ENCODE measurements at regions not wholly inside any gene's neighbourhood (a gene's known extent, or its start where the extent isn't known, plus 50 kb on each side); places are given as distances from the start of the nearest gene placed in this dataset.

DNA sequence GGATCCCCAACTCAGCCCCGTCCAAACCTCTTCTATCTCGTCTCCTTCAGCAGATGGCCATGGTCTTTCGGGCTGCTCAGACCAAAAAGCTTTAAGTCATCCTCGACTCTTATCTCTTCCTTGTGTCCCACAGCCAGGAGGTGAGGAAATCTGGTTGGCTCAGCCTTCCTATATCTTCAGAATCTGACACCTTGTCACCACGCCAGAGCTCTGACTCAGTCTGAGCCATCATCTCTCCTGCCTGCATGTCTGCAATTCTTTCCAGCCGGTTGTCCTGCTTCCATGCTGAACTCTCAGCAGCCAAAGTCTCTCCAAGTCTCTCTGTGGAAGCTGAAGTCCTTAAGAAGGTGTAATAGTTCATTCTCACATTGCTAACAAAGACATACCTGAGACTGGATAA is 419.3 kb upstream of the ADAMTS16 start:
- TF ChIP-seq, protein P1, sequence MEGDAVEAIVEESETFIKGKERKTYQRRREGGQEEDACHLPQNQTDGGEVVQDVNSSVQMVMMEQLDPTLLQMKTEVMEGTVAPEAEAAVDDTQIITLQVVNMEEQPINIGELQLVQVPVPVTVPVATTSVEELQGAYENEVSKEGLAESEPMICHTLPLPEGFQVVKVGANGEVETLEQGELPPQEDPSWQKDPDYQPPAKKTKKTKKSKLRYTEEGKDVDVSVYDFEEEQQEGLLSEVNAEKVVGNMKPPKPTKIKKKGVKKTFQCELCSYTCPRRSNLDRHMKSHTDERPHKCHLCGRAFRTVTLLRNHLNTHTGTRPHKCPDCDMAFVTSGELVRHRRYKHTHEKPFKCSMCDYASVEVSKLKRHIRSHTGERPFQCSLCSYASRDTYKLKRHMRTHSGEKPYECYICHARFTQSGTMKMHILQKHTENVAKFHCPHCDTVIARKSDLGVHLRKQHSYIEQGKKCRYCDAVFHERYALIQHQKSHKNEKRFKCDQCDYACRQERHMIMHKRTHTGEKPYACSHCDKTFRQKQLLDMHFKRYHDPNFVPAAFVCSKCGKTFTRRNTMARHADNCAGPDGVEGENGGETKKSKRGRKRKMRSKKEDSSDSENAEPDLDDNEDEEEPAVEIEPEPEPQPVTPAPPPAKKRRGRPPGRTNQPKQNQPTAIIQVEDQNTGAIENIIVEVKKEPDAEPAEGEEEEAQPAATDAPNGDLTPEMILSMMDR (IDR thresholded peaks at IDR 0.05) = no peak
- no peak for TF ChIP-seq POLR2AphosphoS5 (IDR thresholded peaks at IDR 0.05; ENCODE audit: insufficient read depth in 1 of 2, low read depth in 1 of 2)
